ENCODE measurements at regions not wholly inside any gene's neighbourhood (a gene's known extent, or its start where the extent isn't known, plus 50 kb on each side); places are given as distances from the start of the nearest gene placed in this dataset.

DNA sequence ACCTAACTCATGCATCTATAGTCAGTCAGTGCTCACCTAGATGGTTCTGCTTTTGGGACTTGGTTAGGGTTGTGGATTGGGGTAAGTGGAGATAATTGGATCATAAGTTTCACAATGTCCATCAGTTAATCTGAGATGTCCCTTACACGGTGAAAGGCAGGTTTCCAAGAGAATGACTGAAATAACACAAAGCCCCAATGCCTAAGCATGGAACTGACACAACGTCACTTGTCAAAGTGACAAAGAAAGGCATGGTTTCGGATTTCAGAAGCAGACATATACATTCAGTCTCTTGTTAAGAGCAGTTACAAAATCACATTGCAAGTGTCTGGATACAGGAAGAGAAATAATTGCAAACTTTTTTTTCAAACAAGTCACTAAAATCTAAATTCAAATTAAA lies 1456.9 kb downstream of the TECRL start:
- WGBS, 2 experiments (ENCODE audit: insufficient coverage in 2 of 2): 63 to 75% methylated on average over 2 of the region's 3 CpGs
- Histone ChIP-seq H3K36me3 (ENCODE audit: control insufficient read depth, insufficient read depth, low read length) (no peaks in the 10 kb centered on the region), H3K4me1 (ENCODE audit: control insufficient read depth, insufficient read depth, low read length, poor library complexity, severe bottlenecking) (no peaks in the 10 kb centered on the region), H3K27ac (ENCODE audit: low read depth, low read length, severe bottlenecking) (no peak overlapping the region), H3K4me3 (ENCODE audit: extremely low read depth, insufficient read depth, low read length, poor library complexity, severe bottlenecking) (no peak overlapping the region), H3K9me3 (ENCODE audit: control insufficient read depth, low read length) (no peaks in the 10 kb centered on the region)

GRCh38 chr4:62948108-62948507 lies 1461.1 kb downstream of the TECRL start:
- Histone ChIP-seq H3K9me3 (ENCODE audit: control insufficient read depth, low read length) (no peaks in the 10 kb centered on the region), H3K4me3 (ENCODE audit: extremely low read depth, insufficient read depth, low read length, poor library complexity, severe bottlenecking) (no peak overlapping the region), H3K36me3 (ENCODE audit: control insufficient read depth, insufficient read depth, low read length) (no peaks in the 10 kb centered on the region), H3K4me1 (ENCODE audit: control insufficient read depth, insufficient read depth, low read length, poor library complexity, severe bottlenecking) (no peaks in the 10 kb centered on the region), H3K27ac (ENCODE audit: low read depth, low read length, severe bottlenecking) (no peak overlapping the region)

GRCh38 chr4:62940229-62940628 lies 1469.0 kb downstream of the TECRL start:
- H3K27ac ChIP-seq (ENCODE audit: low read depth, low read length, severe bottlenecking): no peak overlapping the region
- H3K4me1 ChIP-seq (ENCODE audit: control insufficient read depth, insufficient read depth, low read length, poor library complexity, severe bottlenecking): peaks cover 2% of the 10 kb centered on the region
- no peak overlapping the region for H3K4me3 ChIP-seq (ENCODE audit: extremely low read depth, insufficient read depth, low read length, poor library complexity, severe bottlenecking)
- peaks cover 5% of the 10 kb centered on the region for H3K9me3 ChIP-seq (ENCODE audit: control insufficient read depth, low read length)
- no peaks in the 10 kb centered on the region for H3K36me3 ChIP-seq (ENCODE audit: control insufficient read depth, insufficient read depth, low read length)

GRCh38 chr4:62930884-62931283 lies 1478.4 kb downstream of the TECRL start:
- H3K9me3 ChIP-seq (ENCODE audit: control insufficient read depth, low read length): peaks cover 1% of the 10 kb centered on the region
- no peak overlapping the region for H3K27ac ChIP-seq (ENCODE audit: low read depth, low read length, severe bottlenecking)
- WGBS, 2 experiments (ENCODE audit: insufficient coverage in 2 of 2): no CpG with 5 or more reads among the region's 1 CpG
- H3K36me3 ChIP-seq (ENCODE audit: control insufficient read depth, insufficient read depth, low read length): no peaks in the 10 kb centered on the region
- no peaks in the 10 kb centered on the region for H3K4me1 ChIP-seq (ENCODE audit: control insufficient read depth, insufficient read depth, low read length, poor library complexity, severe bottlenecking)
- H3K4me3 ChIP-seq (ENCODE audit: extremely low read depth, insufficient read depth, low read length, poor library complexity, severe bottlenecking): no peak overlapping the region

DNA sequence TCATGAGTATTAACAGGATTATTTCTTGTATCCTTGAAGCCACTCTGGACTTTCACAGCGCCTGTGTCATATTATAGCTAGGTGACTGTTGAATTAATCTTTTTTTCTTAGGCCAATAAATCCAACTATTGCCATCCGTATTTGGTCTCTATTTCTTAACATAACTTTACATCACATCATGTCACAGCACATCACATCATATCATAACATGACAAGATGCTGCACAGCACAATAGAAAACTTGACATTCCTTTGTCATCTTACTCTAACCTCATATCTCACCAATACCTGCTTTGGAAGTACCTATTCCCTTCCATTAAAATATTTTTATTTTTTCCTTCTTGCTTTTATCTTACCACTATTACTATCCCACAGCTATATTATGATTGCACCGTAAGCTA lies 1480.8 kb downstream of the TECRL start:
- no peaks in the 10 kb centered on the region for H3K9me3 ChIP-seq (ENCODE audit: control insufficient read depth, low read length)
- H3K4me1 ChIP-seq (ENCODE audit: control insufficient read depth, insufficient read depth, low read length, poor library complexity, severe bottlenecking): no peaks in the 10 kb centered on the region
- no peak overlapping the region for H3K27ac ChIP-seq (ENCODE audit: low read depth, low read length, severe bottlenecking)
- WGBS, 2 experiments (ENCODE audit: insufficient coverage in 2 of 2): 87 to 92% methylated on average over 1 of the region's 3 CpGs
- H3K36me3 ChIP-seq (ENCODE audit: control insufficient read depth, insufficient read depth, low read length): no peaks in the 10 kb centered on the region
- no peak overlapping the region for H3K4me3 ChIP-seq (ENCODE audit: extremely low read depth, insufficient read depth, low read length, poor library complexity, severe bottlenecking)

DNA sequence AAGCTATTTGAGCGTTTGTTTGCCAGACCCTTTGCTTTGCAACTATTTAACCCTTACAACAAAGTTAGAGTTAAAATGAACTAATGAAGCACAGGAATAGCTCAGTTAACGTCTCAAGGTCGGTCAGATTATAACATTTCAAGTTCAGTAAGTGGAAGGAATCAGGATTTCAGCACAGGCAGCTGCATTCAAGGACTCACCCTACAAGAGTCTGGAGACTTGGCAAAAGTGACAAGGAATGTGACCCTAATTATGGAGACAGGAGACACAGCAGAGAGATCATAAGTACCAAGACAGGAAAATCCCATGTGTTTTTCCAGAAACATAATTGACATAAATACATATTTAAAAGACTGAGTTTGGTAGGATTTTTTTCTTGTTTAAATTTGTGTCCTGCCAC lies 1481.7 kb downstream of the TECRL start:
- H3K36me3 ChIP-seq (ENCODE audit: control insufficient read depth, insufficient read depth, low read length): no peaks in the 10 kb centered on the region
- H3K4me1 ChIP-seq (ENCODE audit: control insufficient read depth, insufficient read depth, low read length, poor library complexity, severe bottlenecking): no peaks in the 10 kb centered on the region
- no peak overlapping the region for H3K27ac ChIP-seq (ENCODE audit: low read depth, low read length, severe bottlenecking)
- no peak overlapping the region for H3K4me3 ChIP-seq (ENCODE audit: extremely low read depth, insufficient read depth, low read length, poor library complexity, severe bottlenecking)
- H3K9me3 ChIP-seq (ENCODE audit: control insufficient read depth, low read length): no peaks in the 10 kb centered on the region
- WGBS, 2 experiments (ENCODE audit: insufficient coverage in 2 of 2): 60 to 94% methylated on average over 1 to 2 of the region's 3 CpGs

DNA sequence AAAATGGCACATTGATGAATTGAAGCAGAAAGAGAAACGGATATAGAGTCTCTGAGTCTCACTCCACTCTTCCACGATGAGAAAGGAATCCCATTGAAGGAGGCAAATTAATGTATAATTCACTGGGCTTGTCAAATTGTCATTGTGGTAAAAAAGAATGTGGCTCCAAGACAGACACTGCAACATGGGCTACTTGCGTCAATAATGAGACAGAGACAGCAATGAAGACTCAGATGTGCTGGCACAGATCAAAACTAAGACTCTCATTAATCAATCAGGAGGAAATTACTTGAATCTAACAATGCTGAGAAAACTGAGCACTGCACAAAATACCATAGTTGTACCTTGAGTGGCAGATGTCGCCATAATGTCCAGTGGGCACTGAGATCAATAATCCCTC lies 1485.5 kb downstream of the TECRL start:
- Histone ChIP-seq H3K4me1 (ENCODE audit: control insufficient read depth, insufficient read depth, low read length, poor library complexity, severe bottlenecking) (no peaks in the 10 kb centered on the region), H3K27ac (ENCODE audit: low read depth, low read length, severe bottlenecking) (no peak overlapping the region), H3K4me3 (ENCODE audit: extremely low read depth, insufficient read depth, low read length, poor library complexity, severe bottlenecking) (no peak overlapping the region), H3K36me3 (ENCODE audit: control insufficient read depth, insufficient read depth, low read length) (no peaks in the 10 kb centered on the region), H3K9me3 (ENCODE audit: control insufficient read depth, low read length) (no peaks in the 10 kb centered on the region)
- 86% methylated on average over 3 of the region's 4 CpGs; no CpG with 5 or more reads in 1 of the 2 experiments for WGBS, 2 experiments (ENCODE audit: insufficient coverage in 2 of 2)

- no peak overlapping the region for H3K27ac ChIP-seq (ENCODE audit: low read depth, low read length, severe bottlenecking)
- H3K4me3 ChIP-seq (ENCODE audit: extremely low read depth, insufficient read depth, low read length, poor library complexity, severe bottlenecking): no peak overlapping the region
- no peaks in the 10 kb centered on the region for H3K4me1 ChIP-seq (ENCODE audit: control insufficient read depth, insufficient read depth, low read length, poor library complexity, severe bottlenecking)
- H3K36me3 ChIP-seq (ENCODE audit: control insufficient read depth, insufficient read depth, low read length): no peaks in the 10 kb centered on the region
- WGBS, 2 experiments (ENCODE audit: insufficient coverage in 2 of 2): 80 to 89% methylated on average over 1 of the region's 2 CpGs
- H3K9me3 ChIP-seq (ENCODE audit: control insufficient read depth, low read length): no peaks in the 10 kb centered on the region
Measured at GRCh38 chr4:62917649-62918048, 1491.6 kb downstream of the TECRL start.

DNA sequence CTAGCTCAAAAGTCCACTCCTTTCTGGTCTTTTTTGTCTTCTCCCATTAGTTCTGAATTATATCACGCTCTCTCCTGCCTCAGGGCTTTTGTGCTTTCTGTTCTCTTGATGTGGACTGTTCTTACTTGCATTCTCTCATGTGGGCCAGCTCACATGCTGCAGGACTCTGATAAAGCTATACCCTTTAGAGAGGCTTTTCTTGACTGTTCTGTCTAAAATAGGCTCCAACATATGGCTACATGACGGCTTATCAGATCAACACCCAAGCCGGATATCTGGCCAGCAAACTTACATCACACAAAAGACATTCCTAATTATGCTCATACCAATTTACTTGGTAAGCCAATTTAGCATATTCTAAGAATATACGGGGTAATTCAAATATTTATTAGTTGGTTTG lies 1494.5 kb downstream of the TECRL start:
- no peaks in the 10 kb centered on the region for H3K36me3 ChIP-seq (ENCODE audit: control insufficient read depth, insufficient read depth, low read length)
- 80 to 84% methylated on average over 1 to 3 of the region's 4 CpGs for WGBS, 2 experiments (ENCODE audit: insufficient coverage in 2 of 2)
- H3K4me3 ChIP-seq (ENCODE audit: extremely low read depth, insufficient read depth, low read length, poor library complexity, severe bottlenecking): no peak overlapping the region
- H3K27ac ChIP-seq (ENCODE audit: low read depth, low read length, severe bottlenecking): no peak overlapping the region
- no peaks in the 10 kb centered on the region for H3K4me1 ChIP-seq (ENCODE audit: control insufficient read depth, insufficient read depth, low read length, poor library complexity, severe bottlenecking)
- H3K9me3 ChIP-seq (ENCODE audit: control insufficient read depth, low read length): no peaks in the 10 kb centered on the region

DNA sequence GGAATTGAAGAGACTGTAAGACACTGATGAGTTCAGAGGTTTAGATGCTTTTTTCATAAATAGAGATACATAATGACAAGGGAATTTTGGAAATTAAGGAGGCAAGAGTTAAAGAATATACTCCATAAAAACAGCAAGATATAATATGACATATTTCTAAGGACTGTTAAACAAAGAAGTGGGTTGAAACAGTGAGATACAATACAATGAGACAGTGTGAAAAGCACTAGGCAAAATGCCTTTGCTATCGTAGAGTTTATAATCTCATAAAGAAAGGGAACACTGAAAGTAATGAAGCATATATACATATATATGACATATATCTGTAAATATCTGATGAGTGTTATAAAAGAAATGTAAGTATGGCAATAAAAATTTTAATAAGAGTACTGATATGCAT lies 1496.2 kb downstream of the TECRL start:
- Histone ChIP-seq H3K27ac (ENCODE audit: low read depth, low read length, severe bottlenecking) (no peak overlapping the region), H3K4me3 (ENCODE audit: extremely low read depth, insufficient read depth, low read length, poor library complexity, severe bottlenecking) (no peak overlapping the region), H3K36me3 (ENCODE audit: control insufficient read depth, insufficient read depth, low read length) (no peaks in the 10 kb centered on the region), H3K9me3 (ENCODE audit: control insufficient read depth, low read length) (no peaks in the 10 kb centered on the region), H3K4me1 (ENCODE audit: control insufficient read depth, insufficient read depth, low read length, poor library complexity, severe bottlenecking) (no peaks in the 10 kb centered on the region)
- WGBS, 2 experiments (ENCODE audit: insufficient coverage in 2 of 2): no CpG with 5 or more reads among the region's 1 CpG

- no peaks in the 10 kb centered on the region for H3K9me3 ChIP-seq (ENCODE audit: control insufficient read depth, low read length)
- H3K27ac ChIP-seq (ENCODE audit: low read depth, low read length, severe bottlenecking): no peak overlapping the region
- no peak overlapping the region for H3K4me3 ChIP-seq (ENCODE audit: extremely low read depth, insufficient read depth, low read length, poor library complexity, severe bottlenecking)
- WGBS, 2 experiments (ENCODE audit: insufficient coverage in 2 of 2): no CpG with 5 or more reads among the region's 1 CpG
- H3K4me1 ChIP-seq (ENCODE audit: control insufficient read depth, insufficient read depth, low read length, poor library complexity, severe bottlenecking): no peaks in the 10 kb centered on the region
- no peaks in the 10 kb centered on the region for H3K36me3 ChIP-seq (ENCODE audit: control insufficient read depth, insufficient read depth, low read length)
Measured at GRCh38 chr4:62912531-62912930, 1496.7 kb downstream of the TECRL start.

- no peaks in the 10 kb centered on the region for H3K9me3 ChIP-seq (ENCODE audit: control insufficient read depth, low read length)
- H3K36me3 ChIP-seq (ENCODE audit: control insufficient read depth, insufficient read depth, low read length): no peaks in the 10 kb centered on the region
- 91 to 100% methylated on average over 1 of the region's 3 CpGs for WGBS, 2 experiments (ENCODE audit: insufficient coverage in 2 of 2)
- no peaks in the 10 kb centered on the region for H3K4me1 ChIP-seq (ENCODE audit: control insufficient read depth, insufficient read depth, low read length, poor library complexity, severe bottlenecking)
- H3K4me3 ChIP-seq (ENCODE audit: extremely low read depth, insufficient read depth, low read length, poor library complexity, severe bottlenecking): no peak overlapping the region
- no peak overlapping the region for H3K27ac ChIP-seq (ENCODE audit: low read depth, low read length, severe bottlenecking)
Measured at GRCh38 chr4:62909238-62909637, 1500.0 kb downstream of the TECRL start.

All from mesodermal cell (in vitro differentiated cells).